Keratinocyte (primary cell): ENCODE measurements at regions not wholly inside any gene's neighbourhood (a gene's known extent, or its start where the extent isn't known, plus 50 kb on each side); places are given as distances from the start of the nearest gene placed in this dataset.

Experiments
- DNase-seq: peaks from one replicate; pipeline ENCODE4 v3.0.0-alpha.2; 2011; ENCODE audit warnings: low read depth, missing footprints, low spot score
- FAIRE-seq: peaks from 2 replicates; lab custom pipeline; 2011; peaks lifted over from hg19 to GRCh38; lab: Jason Lieb, UNC
- H2AFZ ChIP-seq: 2 replicates; pipeline ENCODE4 v1.6.0; 2012; ENCODE audit warnings: low read length, control low read depth, inconsistent platforms; ENCODE audit not compliant: control insufficient read depth
- H3K27ac ChIP-seq: 2 replicates; pipeline ENCODE4 v1.5.1; 2011; ENCODE audit warnings: low read length; ENCODE audit not compliant: control insufficient read depth, insufficient read depth
- H3K27me3 ChIP-seq: 3 replicates; pipeline ENCODE4 v1.6.0; 2011; ENCODE audit warnings: low read length; ENCODE audit not compliant: control insufficient read depth, insufficient read depth; ENCODE audit errors: extremely low read depth
- H3K36me3 ChIP-seq, 2 experiments: 2 replicates in 1 of 2; 3 replicates in 1 of 2; pipeline ENCODE4 v1.5.1; 2011; ENCODE audit warnings: low read length in 2 of 2, mild to moderate bottlenecking in 1 of 2; ENCODE audit not compliant: control insufficient read depth in 2 of 2, insufficient read depth in 2 of 2; ENCODE audit errors: extremely low read depth in 1 of 2
- H3K4me1 ChIP-seq: 3 replicates; pipeline ENCODE4 v1.5.1; 2011; ENCODE audit warnings: low read length; ENCODE audit not compliant: control insufficient read depth, insufficient read depth; ENCODE audit errors: extremely low read depth
- H3K4me2 ChIP-seq: 3 replicates; pipeline ENCODE4 v1.6.0; 2011; ENCODE audit warnings: low read depth, low read length; ENCODE audit not compliant: control insufficient read depth, insufficient read depth; ENCODE audit errors: extremely low read depth
- H3K4me3 ChIP-seq, 3 experiments: fragments of 200-600 bp in 1 of 3; sonication (generic) in 1 of 3; 2 replicates in 2 of 3; 3 replicates in 1 of 3; pipeline ENCODE4 v1.5.1; 2011 to 2016; ENCODE audit warnings: low read length in 3 of 3, mild to moderate bottlenecking in 3 of 3, control low read depth in 2 of 3, inconsistent platforms in 1 of 3, low read depth in 1 of 3, mixed read lengths in 1 of 3, mixed run types in 1 of 3, moderate library complexity in 1 of 3; ENCODE audit not compliant: control insufficient read depth in 2 of 3, insufficient read depth in 2 of 3; ENCODE audit errors: extremely low read depth in 1 of 3
- H3K79me2 ChIP-seq: 2 replicates; pipeline ENCODE4 v1.6.0; 2012; ENCODE audit warnings: low read length; ENCODE audit not compliant: control insufficient read depth, insufficient read depth
- H3K9ac ChIP-seq: 3 replicates; pipeline ENCODE4 v1.6.0; 2011; ENCODE audit warnings: low read length; ENCODE audit not compliant: control insufficient read depth, insufficient read depth; ENCODE audit errors: extremely low read depth
- H3K9me1 ChIP-seq: 3 replicates; pipeline ENCODE4 v1.6.0; 2011; ENCODE audit warnings: low read length; ENCODE audit not compliant: control insufficient read depth, insufficient read depth; ENCODE audit errors: extremely low read depth
- H3K9me3 ChIP-seq: 2 replicates; pipeline ENCODE4 v1.5.1; 2012; ENCODE audit warnings: low read depth, low read length; ENCODE audit not compliant: control insufficient read depth
- H4K20me1 ChIP-seq: 3 replicates; pipeline ENCODE4 v1.6.0; 2011; ENCODE audit warnings: low read length; ENCODE audit not compliant: control insufficient read depth, insufficient read depth; ENCODE audit errors: extremely low read depth
- CTCF ChIP-seq, 3 experiments: IDR thresholded peaks in 1 of 3; conservative IDR thresholded peaks in 1 of 3; optimal IDR thresholded peaks in 1 of 3; 2 replicates in 2 of 3; 3 replicates in 1 of 3; pipeline versions ENCODE3 to v1.5.1; 2011; ENCODE audit warnings: low read length in 3 of 3, mild to moderate bottlenecking in 3 of 3, moderate library complexity in 2 of 3, control low read depth in 1 of 3, inconsistent platforms in 1 of 3; ENCODE audit not compliant: insufficient read depth in 2 of 3; ENCODE audit errors: extremely low read depth in 1 of 3
- EZH2 ChIP-seq: IDR thresholded peaks from one replicate; pipeline ENCODE4 v1.6.1; 2012; ENCODE audit warnings: inconsistent platforms, mild to moderate bottlenecking, low read length, moderate library complexity
- dilution Hi-C: fragments of 300-500 bp; cut with MboI; formaldehyde crosslinking; loops from one replicate; pipeline ENCODE4 v1.7.0; 2020; ENCODE audit warnings: low sequenced_read_pairs; ENCODE audit not compliant: extremely low pct_ligation_motif_present

DNA sequence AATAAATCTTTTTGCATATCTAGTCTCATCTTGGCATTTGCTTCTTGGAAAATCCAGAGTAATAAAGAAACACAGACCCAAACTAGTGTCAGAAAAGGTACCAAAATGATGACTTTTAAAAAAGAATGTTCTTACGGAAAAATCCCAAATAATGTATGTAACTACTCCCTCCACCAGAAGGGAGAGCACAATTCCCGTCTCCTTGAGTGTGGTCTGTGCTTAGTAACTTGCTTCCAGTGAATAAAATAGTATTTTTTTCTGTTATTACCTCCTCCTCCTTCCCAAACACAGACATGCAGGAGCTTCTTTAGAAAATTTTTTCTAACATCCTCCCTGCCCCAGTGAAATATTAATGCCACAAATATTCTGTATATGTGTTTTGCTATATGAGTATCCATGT lies 358.1 kb downstream of the ZFHX3 start:
- no peaks in the 10 kb centered on the region for H3K36me3 ChIP-seq
- no peaks in the 10 kb centered on the region for H4K20me1 ChIP-seq
- no peak overlapping the region for H3K4me3 ChIP-seq
- H3K79me2 ChIP-seq, result no peaks in the 10 kb centered on the region
- DNase-seq (no peak), FAIRE-seq (no peak)
- no peak overlapping the region for H3K9ac ChIP-seq
- no peak overlapping the region for H3K27ac ChIP-seq
- no peaks in the 10 kb centered on the region for H3K9me1 ChIP-seq
- H3K27me3 ChIP-seq, result no peaks in the 10 kb centered on the region
- no peak for TF ChIP-seq CTCF (optimal IDR thresholded peaks at IDR 0.05 in 1 of 3, IDR thresholded peaks at IDR 0.05 in 1 of 3, conservative IDR thresholded peaks at IDR 0.05 in 1 of 3; ENCODE audit: extremely low read depth in 1 of 3, insufficient read depth in 2 of 3, low read length in 3 of 3)
- TF ChIP-seq EZH2, result no peak
- dilution Hi-C loops, result no loop called here
- H3K4me1 ChIP-seq, result no peaks in the 10 kb centered on the region
- H3K9me3 ChIP-seq, result no peaks in the 10 kb centered on the region
- H2AFZ ChIP-seq, result no peak overlapping the region
- no peak overlapping the region for H3K4me2 ChIP-seq

- H3K4me3 ChIP-seq, result no peak overlapping the region
- FAIRE-seq, result no peak
- no peak overlapping the region for H3K4me2 ChIP-seq
- no peak for DNase-seq
- H2AFZ ChIP-seq, result no peak overlapping the region
- no peak overlapping the region for H3K9ac ChIP-seq
- no peaks in the 10 kb centered on the region for H3K9me3 ChIP-seq
- H3K27ac ChIP-seq, result no peak overlapping the region
- no peaks in the 10 kb centered on the region for H3K36me3 ChIP-seq
- no peaks in the 10 kb centered on the region for H3K4me1 ChIP-seq
- no peaks in the 10 kb centered on the region for H3K79me2 ChIP-seq
- dilution Hi-C loops, result no loop called here
- H3K27me3 ChIP-seq, result no peaks in the 10 kb centered on the region
- no peak for TF ChIP-seq EZH2
- TF ChIP-seq CTCF (optimal IDR thresholded peaks at IDR 0.05 in 1 of 3, IDR thresholded peaks at IDR 0.05 in 1 of 3, conservative IDR thresholded peaks at IDR 0.05 in 1 of 3; ENCODE audit: extremely low read depth in 1 of 3, insufficient read depth in 2 of 3, low read length in 3 of 3), result no peak
- no peaks in the 10 kb centered on the region for H4K20me1 ChIP-seq
- H3K9me1 ChIP-seq, result no peaks in the 10 kb centered on the region
Observed at GRCh38 chr16:72680732-72681131, 367.2 kb downstream of the ZFHX3 start.
